Panc1 (cell line): ENCODE measurements at regions not wholly inside any gene's neighbourhood (a gene's known extent, or its start where the extent isn't known, plus 50 kb on each side); places are given as distances from the start of the nearest gene placed in this dataset.

Experiments used
- POLR2AphosphoS5 ChIP-seq: IDR thresholded peaks from 2 replicates; pipeline ENCODE4 v1.6.1; 2012; ENCODE audit warnings: mild to moderate bottlenecking, low read depth, low read length, moderate library complexity
- SIN3A ChIP-seq: IDR thresholded peaks from 2 replicates; pipeline ENCODE4 v1.6.1; 2012; ENCODE audit warnings: low read depth, mild to moderate bottlenecking, low read length, moderate library complexity, borderline replicate concordance; ENCODE audit not compliant: insufficient read depth
- TF ChIP-seq, protein P1 (sequence below): fragments of 450-650 bp; IDR thresholded peaks from 2 replicates; pipeline ENCODE4 v1.5.1; 2017; ENCODE audit warnings: mild to moderate bottlenecking

GRCh38 chr2:153568105-153568504 lies 89.5 kb upstream of the RPRM start:
- TF ChIP-seq POLR2AphosphoS5 (no peak), SIN3A (no peak)
- TF ChIP-seq, protein P1, sequence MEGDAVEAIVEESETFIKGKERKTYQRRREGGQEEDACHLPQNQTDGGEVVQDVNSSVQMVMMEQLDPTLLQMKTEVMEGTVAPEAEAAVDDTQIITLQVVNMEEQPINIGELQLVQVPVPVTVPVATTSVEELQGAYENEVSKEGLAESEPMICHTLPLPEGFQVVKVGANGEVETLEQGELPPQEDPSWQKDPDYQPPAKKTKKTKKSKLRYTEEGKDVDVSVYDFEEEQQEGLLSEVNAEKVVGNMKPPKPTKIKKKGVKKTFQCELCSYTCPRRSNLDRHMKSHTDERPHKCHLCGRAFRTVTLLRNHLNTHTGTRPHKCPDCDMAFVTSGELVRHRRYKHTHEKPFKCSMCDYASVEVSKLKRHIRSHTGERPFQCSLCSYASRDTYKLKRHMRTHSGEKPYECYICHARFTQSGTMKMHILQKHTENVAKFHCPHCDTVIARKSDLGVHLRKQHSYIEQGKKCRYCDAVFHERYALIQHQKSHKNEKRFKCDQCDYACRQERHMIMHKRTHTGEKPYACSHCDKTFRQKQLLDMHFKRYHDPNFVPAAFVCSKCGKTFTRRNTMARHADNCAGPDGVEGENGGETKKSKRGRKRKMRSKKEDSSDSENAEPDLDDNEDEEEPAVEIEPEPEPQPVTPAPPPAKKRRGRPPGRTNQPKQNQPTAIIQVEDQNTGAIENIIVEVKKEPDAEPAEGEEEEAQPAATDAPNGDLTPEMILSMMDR: no peak
